HG03139 (cell line): ENCODE measurements at regions not wholly inside any gene's neighbourhood (a gene's known extent, or its start where the extent isn't known, plus 50 kb on each side); places are given as distances from the start of the nearest gene placed in this dataset.

Experiments used
- ATAC-seq: cut with Tn5 transposase; IDR thresholded peaks from one replicate; pipeline ENCODE4 v1.9.1; 2021; ENCODE audit not compliant: unreplicated experiment

DNA sequence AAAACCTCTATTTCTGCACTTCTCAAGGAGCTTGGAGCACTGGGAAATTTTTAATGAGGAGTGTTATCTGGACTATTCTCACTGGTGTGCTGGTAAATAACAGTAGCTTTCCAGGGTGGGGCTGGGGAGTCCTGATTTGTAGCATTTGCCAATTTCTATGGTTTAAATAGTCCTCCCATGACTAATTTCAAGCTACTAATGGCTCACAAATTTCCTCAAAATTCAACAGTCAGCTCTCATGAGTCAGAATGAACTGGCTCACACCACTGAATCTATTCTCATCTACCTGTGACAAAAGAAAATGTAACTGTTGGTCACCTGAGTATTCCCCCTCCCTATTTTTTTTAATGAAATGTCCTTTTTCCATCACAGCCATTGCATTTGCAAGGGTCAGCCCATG is 449.6 kb downstream of the KIF16B start:
- ATAC-seq, result no peak

DNA sequence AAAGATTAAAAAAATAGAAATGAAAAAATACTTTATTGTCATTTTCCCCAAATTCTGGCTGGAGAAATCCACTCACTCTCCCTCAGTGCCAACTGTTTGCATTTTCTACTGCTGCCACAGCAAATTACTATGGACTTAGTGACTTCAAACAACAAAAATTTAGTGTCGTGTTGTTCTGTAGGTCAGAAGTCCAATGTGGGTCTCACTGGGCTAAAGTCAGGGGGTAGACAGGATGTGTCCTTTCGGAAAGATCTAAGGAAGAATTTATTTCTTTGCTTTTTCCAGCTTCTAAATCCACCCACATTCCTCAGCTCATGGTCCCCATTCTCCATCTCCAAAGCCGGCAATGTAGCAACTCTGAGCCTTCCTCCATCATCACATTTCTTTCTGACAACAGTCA is 453.3 kb downstream of the KIF16B start:
- no peak for ATAC-seq

DNA sequence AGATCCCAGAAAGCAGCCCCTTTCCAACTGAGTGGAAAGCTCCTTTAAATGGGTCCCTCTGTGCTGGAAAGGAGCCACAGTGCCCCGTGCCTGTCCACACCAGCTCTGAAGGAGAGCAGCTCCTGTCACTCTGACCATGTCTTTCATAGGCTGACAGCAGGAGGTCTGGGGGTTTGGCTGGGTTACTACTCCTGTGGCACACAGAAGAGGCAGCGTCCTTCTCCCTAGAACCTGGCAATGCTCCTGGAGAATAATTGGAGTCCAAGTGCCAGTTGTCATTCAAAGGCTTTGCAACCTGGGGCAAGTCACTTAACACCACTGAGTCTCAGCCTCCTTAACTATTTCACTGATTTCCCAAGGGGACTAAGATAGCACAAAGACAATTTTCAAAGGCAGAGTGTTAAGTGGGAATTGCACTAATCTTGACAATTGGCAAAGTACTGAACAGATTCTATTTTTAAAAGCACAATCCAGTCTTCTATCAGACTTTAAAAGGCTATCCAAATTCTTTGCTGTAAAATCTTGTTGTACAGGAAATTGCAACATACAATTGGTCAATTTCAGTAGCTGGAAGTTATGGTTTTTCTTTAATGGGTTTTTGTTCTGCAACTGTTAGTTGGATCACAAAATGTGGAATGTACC is 457.2 kb downstream of the KIF16B start:
- ATAC-seq, result no peak

DNA sequence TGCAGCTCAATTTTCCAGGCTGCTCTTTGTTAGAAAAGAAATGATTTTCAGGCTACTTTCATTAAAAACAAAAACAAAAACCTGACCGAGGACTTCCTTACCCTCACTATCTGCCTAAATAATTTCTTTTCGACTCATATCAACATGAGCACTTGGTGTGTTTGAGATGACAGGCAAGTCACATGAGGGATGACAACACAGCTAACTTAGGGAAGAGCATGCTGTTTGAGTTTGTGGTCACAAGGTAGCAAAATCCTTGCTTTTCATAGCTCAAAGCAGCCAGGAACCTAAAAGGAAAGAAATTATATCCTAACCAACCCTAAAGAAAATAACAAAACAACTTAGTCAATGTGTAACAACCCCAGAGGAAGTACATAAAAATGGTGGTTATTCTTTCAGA is 459.5 kb downstream of the KIF16B start:
- ATAC-seq, result no peak

DNA sequence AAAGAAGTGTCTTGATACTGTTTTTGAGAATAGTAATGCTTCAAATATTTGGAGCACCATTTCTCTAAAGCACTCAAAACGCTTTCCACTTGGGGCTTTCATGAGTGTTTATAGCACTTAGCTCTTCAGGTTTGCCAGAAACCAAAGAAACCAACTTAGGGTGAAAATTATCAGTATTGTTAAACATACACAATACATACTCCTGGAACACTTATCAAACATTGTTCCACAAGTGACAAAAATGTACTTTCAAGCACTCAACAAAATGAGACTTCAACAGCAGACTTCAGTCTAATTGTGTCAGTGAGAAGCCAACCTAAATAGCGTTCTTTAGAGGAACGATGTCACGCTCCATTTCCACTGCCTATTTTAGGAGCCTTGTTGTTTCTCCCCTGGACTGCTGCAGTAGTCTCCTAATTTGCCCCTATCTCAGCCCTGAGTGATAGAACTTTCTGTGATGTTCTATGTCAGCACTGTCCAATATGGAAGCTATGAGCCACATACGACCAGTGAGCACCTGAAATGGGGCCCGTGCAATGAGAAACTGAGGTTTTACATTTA is 461.3 kb downstream of the KIF16B start:
- ATAC-seq, result no peak

DNA sequence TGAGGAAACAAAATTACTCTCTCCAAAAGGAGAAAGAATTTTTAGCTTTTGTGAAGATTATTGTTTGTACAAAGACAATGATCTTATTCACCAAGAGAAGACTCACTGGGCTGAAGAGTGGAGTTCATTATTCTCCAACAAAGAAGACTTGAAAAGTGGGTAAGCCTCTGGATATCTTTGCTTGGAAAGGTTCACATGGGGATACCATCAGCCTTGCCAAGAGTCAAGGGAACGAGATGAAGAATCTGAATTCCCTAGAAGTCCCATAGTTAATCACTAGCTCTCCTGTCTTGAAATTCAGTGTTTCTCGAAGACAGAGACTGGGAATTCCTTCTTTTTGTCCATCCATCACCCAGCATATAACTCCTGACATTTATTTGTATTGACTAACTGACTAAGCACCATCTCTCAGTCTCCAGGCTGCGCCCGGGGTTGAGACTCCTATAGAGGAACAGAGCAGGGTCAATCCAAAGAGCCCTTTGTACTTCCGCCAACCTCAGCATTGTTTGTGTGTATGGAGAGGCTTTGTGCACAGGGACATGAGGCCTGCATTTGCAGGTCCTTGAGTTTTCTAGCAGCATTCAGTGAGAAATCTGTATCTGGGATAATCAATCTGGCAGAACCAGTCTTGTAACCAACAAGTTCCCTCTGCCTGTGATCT is 461.9 kb downstream of the KIF16B start:
- ATAC-seq, result no peak

DNA sequence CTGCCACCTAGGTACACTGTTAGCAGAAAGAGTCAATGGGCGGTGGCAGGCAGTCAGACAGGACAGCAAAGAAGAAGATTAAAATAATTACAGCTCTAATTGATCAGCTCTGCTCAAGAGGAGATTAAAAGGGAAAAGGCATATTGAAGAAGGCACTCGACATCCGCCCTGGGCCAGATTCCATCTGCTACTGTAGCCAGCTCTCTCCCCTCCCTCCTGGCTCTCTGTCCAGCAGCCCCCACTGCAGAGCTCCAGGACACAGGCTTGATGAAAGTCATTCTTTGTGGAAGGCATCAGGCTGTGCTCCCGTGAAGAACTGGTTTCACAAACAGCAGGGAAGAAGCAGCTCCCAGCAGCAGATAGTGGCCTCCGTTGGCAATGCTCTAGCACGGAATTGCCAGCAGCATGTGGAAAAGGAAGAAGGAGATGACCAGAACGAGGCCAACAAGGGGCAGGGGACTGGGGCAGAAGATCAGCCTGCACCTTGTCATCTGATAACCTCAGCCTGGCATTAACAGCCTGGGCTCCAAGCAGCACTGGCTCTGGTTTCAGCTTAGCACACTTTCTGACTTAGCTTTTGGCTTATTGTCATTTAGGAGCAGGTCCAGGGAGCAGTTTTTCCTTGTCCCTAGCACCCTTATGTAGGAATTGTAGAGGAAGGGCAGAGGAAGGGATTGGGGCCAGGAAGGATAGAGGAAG is 465.9 kb downstream of the KIF16B start:
- no peak for ATAC-seq

DNA sequence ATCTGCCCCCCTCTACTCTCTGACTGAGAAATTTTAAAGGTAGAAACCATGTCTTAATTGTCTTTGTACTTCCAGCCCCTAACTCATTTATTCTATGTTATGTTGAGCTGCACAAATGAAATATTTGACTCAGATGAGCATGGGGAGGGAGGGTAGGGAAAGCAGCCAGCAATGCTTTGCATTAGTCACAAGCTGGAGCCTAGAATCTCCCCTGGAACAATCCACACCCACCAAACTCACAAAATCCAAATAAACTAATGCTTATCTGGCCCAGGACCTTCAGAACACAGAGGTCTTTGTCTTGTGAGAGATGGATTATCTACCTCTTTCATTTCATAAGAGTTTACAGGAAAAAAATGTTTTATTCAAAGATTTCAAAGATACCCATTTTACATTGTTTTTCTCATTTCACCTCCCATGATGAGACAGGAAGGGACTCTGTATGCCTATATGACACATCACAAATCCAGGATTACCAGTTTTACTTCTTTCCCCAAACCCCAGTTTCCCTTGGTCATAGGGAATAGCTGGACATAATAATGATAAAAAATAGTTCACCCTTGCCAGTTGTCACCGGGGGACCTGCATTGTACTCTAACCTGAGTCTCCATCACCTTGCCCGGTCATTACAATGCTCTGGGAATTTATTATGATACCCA is 466.9 kb downstream of the KIF16B start:
- ATAC-seq, result no peak

DNA sequence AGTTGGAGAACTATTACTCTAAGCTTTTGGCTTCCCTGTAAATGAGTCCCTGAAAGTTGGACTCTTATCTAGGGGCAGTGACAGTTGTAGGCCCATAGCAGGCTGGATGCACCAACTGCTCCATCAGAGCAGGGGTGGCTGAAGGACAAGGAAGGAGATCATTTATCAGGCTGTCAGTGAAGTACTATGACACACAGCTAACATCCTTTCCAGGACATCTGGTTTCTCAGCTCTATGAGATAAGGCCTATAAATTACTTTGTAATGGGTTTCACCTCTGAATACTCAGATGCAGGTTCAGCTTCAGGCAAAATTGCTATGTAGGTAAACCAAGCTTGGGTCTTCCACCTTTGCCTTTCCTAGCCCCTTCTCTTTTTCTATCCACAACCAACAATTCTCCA is 468.5 kb downstream of the KIF16B start:
- no peak for ATAC-seq
